ENCODE measurements at regions not wholly inside any gene's neighbourhood (a gene's known extent, or its start where the extent isn't known, plus 50 kb on each side); places are given as distances from the start of the nearest gene placed in this dataset.

DNA sequence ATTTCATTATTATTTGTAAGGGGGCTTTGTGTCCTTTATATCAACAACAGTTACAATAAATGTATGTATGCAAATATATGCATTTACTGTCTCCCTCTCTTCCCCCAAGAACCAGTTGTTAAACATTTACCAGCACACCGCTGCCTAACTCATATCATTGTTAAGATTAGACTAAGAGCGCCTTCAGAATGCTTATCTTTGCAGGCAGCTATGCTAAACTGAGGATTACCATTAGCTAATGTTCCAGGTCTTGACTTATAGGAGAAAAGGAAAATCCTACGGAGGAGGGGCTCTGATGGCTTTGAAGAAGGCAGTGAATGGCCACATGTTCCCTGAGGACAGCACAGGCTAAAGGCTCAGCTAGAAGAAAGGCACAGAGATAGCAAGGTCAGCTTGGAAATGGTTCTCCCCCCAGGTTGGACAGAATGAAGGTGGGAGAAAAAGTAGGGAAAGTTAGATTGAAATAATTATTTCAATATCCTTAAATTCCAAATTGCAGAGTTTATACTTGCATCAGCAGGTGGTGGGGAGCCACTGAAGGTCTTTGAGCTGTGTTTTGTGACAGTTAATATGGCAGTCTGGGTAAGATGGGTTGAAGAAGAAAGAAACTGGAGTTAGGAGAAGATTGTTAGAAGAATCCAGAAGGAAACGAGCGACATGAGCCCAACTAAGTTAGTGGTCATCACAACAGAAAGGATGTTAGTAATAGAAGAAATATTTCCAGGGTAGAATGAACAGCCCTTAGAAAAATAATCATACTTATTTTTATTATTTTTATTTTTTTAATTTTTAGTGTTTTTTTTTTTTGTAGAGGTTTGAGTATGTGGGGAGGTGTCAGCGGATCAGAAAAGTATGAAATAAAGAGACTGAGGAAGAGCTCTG is 87.0 kb upstream of the MAF start:
- no peak for TF ChIP-seq HMGA2 (CRISPR knock-in tag; IDR thresholded peaks at IDR 0.05)
- TF ChIP-seq ATF1 (CRISPR knock-in tag; IDR thresholded peaks at IDR 0.05) = no peak
- no peak for TF ChIP-seq NR3C1 (CRISPR knock-in tag; conservative IDR thresholded peaks at IDR 0.05; ENCODE audit: low read depth)
- TF ChIP-seq, protein P1, sequence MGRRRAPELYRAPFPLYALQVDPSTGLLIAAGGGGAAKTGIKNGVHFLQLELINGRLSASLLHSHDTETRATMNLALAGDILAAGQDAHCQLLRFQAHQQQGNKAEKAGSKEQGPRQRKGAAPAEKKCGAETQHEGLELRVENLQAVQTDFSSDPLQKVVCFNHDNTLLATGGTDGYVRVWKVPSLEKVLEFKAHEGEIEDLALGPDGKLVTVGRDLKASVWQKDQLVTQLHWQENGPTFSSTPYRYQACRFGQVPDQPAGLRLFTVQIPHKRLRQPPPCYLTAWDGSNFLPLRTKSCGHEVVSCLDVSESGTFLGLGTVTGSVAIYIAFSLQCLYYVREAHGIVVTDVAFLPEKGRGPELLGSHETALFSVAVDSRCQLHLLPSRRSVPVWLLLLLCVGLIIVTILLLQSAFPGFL (CRISPR knock-in tag; IDR thresholded peaks at IDR 0.05; ENCODE audit: borderline replicate concordance) = no peak
- no peak for TF ChIP-seq ZNF138 (CRISPR knock-in tag; conservative IDR thresholded peaks at IDR 0.05)
- TF ChIP-seq FOXK1 (CRISPR knock-in tag; IDR thresholded peaks at IDR 0.05) = no peak
- no peak for TF ChIP-seq SMAD3 (CRISPR knock-in tag; IDR thresholded peaks at IDR 0.05; ENCODE audit: borderline replicate concordance)
- no peak for TF ChIP-seq GABPB1 (CRISPR knock-in tag; IDR thresholded peaks at IDR 0.05)
- TF ChIP-seq, protein P2, sequence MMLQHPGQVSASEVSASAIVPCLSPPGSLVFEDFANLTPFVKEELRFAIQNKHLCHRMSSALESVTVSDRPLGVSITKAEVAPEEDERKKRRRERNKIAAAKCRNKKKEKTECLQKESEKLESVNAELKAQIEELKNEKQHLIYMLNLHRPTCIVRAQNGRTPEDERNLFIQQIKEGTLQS (CRISPR knock-in tag; conservative IDR thresholded peaks at IDR 0.05) = no peak
- TF ChIP-seq, protein P3, sequence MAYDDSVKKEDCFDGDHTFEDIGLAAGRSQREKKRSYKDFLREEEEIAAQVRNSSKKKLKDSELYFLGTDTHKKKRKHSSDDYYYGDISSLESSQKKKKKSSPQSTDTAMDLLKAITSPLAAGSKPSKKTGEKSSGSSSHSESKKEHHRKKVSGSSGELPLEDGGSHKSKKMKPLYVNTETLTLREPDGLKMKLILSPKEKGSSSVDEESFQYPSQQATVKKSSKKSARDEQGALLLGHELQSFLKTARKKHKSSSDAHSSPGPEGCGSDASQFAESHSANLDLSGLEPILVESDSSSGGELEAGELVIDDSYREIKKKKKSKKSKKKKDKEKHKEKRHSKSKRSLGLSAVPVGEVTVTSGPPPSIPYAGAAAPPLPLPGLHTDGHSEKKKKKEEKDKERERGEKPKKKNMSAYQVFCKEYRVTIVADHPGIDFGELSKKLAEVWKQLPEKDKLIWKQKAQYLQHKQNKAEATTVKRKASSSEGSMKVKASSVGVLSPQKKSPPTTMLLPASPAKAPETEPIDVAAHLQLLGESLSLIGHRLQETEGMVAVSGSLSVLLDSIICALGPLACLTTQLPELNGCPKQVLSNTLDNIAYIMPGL (CRISPR knock-in tag; IDR thresholded peaks at IDR 0.05) = no peak
- TF ChIP-seq SP1 (CRISPR knock-in tag; conservative IDR thresholded peaks at IDR 0.05) = no peak
- TF ChIP-seq ZNF416 (CRISPR knock-in tag; IDR thresholded peaks at IDR 0.05) = no peak
- TF ChIP-seq, protein P4, sequence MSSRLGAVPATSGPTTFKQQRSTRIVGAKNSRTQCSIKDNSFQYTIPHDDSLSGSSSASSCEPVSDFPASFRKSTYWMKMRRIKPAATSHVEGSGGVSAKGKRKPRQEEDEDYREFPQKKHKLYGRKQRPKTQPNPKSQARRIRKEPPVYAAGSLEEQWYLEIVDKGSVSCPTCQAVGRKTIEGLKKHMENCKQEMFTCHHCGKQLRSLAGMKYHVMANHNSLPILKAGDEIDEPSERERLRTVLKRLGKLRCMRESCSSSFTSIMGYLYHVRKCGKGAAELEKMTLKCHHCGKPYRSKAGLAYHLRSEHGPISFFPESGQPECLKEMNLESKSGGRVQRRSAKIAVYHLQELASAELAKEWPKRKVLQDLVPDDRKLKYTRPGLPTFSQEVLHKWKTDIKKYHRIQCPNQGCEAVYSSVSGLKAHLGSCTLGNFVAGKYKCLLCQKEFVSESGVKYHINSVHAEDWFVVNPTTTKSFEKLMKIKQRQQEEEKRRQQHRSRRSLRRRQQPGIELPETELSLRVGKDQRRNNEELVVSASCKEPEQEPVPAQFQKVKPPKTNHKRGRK (CRISPR knock-in tag; IDR thresholded peaks at IDR 0.05; ENCODE audit: borderline replicate concordance) = no peak
- TF ChIP-seq GRHL2 (CRISPR knock-in tag; IDR thresholded peaks at IDR 0.05; ENCODE audit: insufficient replicate concordance, severe bottlenecking) = no peak
- TF ChIP-seq, protein P5, sequence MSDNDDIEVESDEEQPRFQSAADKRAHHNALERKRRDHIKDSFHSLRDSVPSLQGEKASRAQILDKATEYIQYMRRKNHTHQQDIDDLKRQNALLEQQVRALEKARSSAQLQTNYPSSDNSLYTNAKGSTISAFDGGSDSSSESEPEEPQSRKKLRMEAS (CRISPR knock-in tag; IDR thresholded peaks at IDR 0.05) = no peak
- TF ChIP-seq, protein P6, sequence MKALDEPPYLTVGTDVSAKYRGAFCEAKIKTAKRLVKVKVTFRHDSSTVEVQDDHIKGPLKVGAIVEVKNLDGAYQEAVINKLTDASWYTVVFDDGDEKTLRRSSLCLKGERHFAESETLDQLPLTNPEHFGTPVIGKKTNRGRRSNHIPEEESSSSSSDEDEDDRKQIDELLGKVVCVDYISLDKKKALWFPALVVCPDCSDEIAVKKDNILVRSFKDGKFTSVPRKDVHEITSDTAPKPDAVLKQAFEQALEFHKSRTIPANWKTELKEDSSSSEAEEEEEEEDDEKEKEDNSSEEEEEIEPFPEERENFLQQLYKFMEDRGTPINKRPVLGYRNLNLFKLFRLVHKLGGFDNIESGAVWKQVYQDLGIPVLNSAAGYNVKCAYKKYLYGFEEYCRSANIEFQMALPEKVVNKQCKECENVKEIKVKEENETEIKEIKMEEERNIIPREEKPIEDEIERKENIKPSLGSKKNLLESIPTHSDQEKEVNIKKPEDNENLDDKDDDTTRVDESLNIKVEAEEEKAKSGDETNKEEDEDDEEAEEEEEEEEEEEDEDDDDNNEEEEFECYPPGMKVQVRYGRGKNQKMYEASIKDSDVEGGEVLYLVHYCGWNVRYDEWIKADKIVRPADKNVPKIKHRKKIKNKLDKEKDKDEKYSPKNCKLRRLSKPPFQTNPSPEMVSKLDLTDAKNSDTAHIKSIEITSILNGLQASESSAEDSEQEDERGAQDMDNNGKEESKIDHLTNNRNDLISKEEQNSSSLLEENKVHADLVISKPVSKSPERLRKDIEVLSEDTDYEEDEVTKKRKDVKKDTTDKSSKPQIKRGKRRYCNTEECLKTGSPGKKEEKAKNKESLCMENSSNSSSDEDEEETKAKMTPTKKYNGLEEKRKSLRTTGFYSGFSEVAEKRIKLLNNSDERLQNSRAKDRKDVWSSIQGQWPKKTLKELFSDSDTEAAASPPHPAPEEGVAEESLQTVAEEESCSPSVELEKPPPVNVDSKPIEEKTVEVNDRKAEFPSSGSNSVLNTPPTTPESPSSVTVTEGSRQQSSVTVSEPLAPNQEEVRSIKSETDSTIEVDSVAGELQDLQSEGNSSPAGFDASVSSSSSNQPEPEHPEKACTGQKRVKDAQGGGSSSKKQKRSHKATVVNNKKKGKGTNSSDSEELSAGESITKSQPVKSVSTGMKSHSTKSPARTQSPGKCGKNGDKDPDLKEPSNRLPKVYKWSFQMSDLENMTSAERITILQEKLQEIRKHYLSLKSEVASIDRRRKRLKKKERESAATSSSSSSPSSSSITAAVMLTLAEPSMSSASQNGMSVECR (CRISPR knock-in tag; IDR thresholded peaks at IDR 0.05; ENCODE audit: borderline replicate concordance) = no peak
- no peak for TF ChIP-seq ZNF396 (CRISPR knock-in tag; IDR thresholded peaks at IDR 0.05; ENCODE audit: borderline replicate concordance)
- no peak for TF ChIP-seq ZNF263 (CRISPR knock-in tag; IDR thresholded peaks at IDR 0.05; ENCODE audit: low read depth)
- POLR2A ChIA-PET = no interaction called here
- peaks cover 13% of the 10 kb centered on the region for H3K9me3 Mint-ChIP-seq
- CTCF ChIA-PET = no interaction called here
- no peaks in the 10 kb centered on the region for H3K36me3 Mint-ChIP-seq
- no peak overlapping the region for H3K27ac Mint-ChIP-seq
- H3K4me3 Mint-ChIP-seq = no peak overlapping the region
- H3K4me1 Mint-ChIP-seq = peaks cover 5% of the 10 kb centered on the region
- ATAC-seq (no peak), DNase-seq (ENCODE audit: low spot score) (no peak)
- no peaks in the 10 kb centered on the region for H3K27me3 Mint-ChIP-seq (ENCODE audit: low read depth)

All from WTC11 (cell line).